Mesendoderm (in vitro differentiated cells): ENCODE measurements at regions not wholly inside any gene's neighbourhood (a gene's known extent, or its start where the extent isn't known, plus 50 kb on each side); places are given as distances from the start of the nearest gene placed in this dataset.

ENCODE experiments used
- DNase-seq: peaks from one replicate; pipeline ENCODE4 v3.0.0; 2013
- H2AK5ac ChIP-seq: 2 replicates; pipeline ENCODE4 v1.6.1; 2013; ENCODE audit warnings: low read length, inconsistent platforms
- H2BK120ac ChIP-seq: 2 replicates; pipeline ENCODE4 v1.6.1; 2013; ENCODE audit warnings: low read depth, mild to moderate bottlenecking, low read length, moderate library complexity, mixed read lengths
- H2BK15ac ChIP-seq: replicated peaks from 2 replicates; pipeline ENCODE4 v1.6.1; 2013; ENCODE audit warnings: low read depth, mild to moderate bottlenecking, moderate library complexity
- H2BK5ac ChIP-seq: 2 replicates; pipeline ENCODE4 v1.6.1; 2013; ENCODE audit warnings: low read length, inconsistent platforms
- H3K18ac ChIP-seq: 2 replicates; pipeline ENCODE4 v1.6.1; 2013; ENCODE audit warnings: mild to moderate bottlenecking, low read length, mixed read lengths
- H3K23ac ChIP-seq: one replicate; pipeline ENCODE4 v1.6.1; 2013; ENCODE audit warnings: low read length
- H3K27ac ChIP-seq: 2 replicates; pipeline ENCODE4 v1.5.1; 2013; ENCODE audit warnings: low read depth, mild to moderate bottlenecking, inconsistent platforms, low read length, moderate library complexity
- H3K27me3 ChIP-seq: 2 replicates; pipeline ENCODE4 v1.6.1; 2013; ENCODE audit warnings: low read length, control low read depth, mild to moderate bottlenecking, inconsistent platforms; ENCODE audit not compliant: insufficient read depth, poor library complexity
- H3K36me3 ChIP-seq: 2 replicates; pipeline ENCODE4 v1.6.1; 2013; ENCODE audit warnings: low read length, inconsistent platforms; ENCODE audit not compliant: control insufficient read depth, insufficient read depth
- H3K4ac ChIP-seq: one replicate; pipeline ENCODE4 v1.6.1; 2013; ENCODE audit warnings: low read depth, mild to moderate bottlenecking, low read length, moderate library complexity
- H3K4me1 ChIP-seq: 2 replicates; pipeline ENCODE4 v1.6.1; 2013; ENCODE audit warnings: low read depth, low read length, inconsistent platforms; ENCODE audit not compliant: control insufficient read depth
- H3K4me2 ChIP-seq: 2 replicates; pipeline ENCODE4 v1.6.1; 2013; ENCODE audit warnings: low read length
- H3K4me3 ChIP-seq: 2 replicates; pipeline ENCODE4 v1.5.1; 2013; ENCODE audit warnings: mild to moderate bottlenecking, low read length
- H3K56ac ChIP-seq: one replicate; pipeline ENCODE4 v1.6.1; 2013; ENCODE audit warnings: low read length
- H3K79me1 ChIP-seq: 2 replicates; pipeline ENCODE4 v1.6.1; 2013; ENCODE audit warnings: low read length, inconsistent platforms
- H3K79me2 ChIP-seq: 2 replicates; pipeline ENCODE4 v1.6.1; 2013; ENCODE audit warnings: mild to moderate bottlenecking, low read length; ENCODE audit not compliant: control insufficient read depth, insufficient read depth
- H3K9ac ChIP-seq: 2 replicates; pipeline ENCODE4 v1.6.1; 2013; ENCODE audit warnings: low read length, inconsistent platforms
- H4K5ac ChIP-seq: one replicate; pipeline ENCODE4 v1.6.1; 2013; ENCODE audit warnings: low read length
- H4K8ac ChIP-seq: one replicate; pipeline ENCODE4 v1.6.1; 2013; ENCODE audit warnings: low read depth, mild to moderate bottlenecking, control low read depth, low read length, moderate library complexity
- WGBS: extraction: QIAGEN DNeasy Blood & Tissue Kit; methylation state at CpG from one replicate; pipeline ENCODE4 v1.1.7; 2013; ENCODE audit warnings: low lambda C conversion rate, missing lambda C conversion rate; ENCODE audit not compliant: insufficient coverage; ENCODE audit errors: extremely low coverage; 5-methylcytosine and 5-hydroxymethylcytosine counted together

- no peak overlapping the region for H3K9ac ChIP-seq
- no peaks in the 10 kb centered on the region for H3K79me1 ChIP-seq
- no peaks in the 10 kb centered on the region for H3K4me1 ChIP-seq
- no peak overlapping the region for H2AK5ac ChIP-seq
- no peaks in the 10 kb centered on the region for H3K27me3 ChIP-seq
- H3K4ac ChIP-seq: no peak overlapping the region
- H3K27ac ChIP-seq: no peak overlapping the region
- H2BK5ac ChIP-seq: no peak overlapping the region
- H2BK15ac ChIP-seq: no peak overlapping the region
- no peak overlapping the region for H2BK120ac ChIP-seq
- no peaks in the 10 kb centered on the region for H3K79me2 ChIP-seq
- DNase-seq: no peak
- no peaks in the 10 kb centered on the region for H3K36me3 ChIP-seq
- H3K4me3 ChIP-seq: no peak overlapping the region
- no peak overlapping the region for H3K23ac ChIP-seq
- H3K56ac ChIP-seq: no peak overlapping the region
- no peak overlapping the region for H4K8ac ChIP-seq
- H3K18ac ChIP-seq: no peak overlapping the region
- no peak overlapping the region for H4K5ac ChIP-seq
- no CpG with 5 or more reads among the region's 2 CpGs for WGBS
- H3K4me2 ChIP-seq: no peak overlapping the region
Observed at GRCh38 chr5:109575506-109575905, 114.2 kb upstream of the MAN2A1 start.

DNA sequence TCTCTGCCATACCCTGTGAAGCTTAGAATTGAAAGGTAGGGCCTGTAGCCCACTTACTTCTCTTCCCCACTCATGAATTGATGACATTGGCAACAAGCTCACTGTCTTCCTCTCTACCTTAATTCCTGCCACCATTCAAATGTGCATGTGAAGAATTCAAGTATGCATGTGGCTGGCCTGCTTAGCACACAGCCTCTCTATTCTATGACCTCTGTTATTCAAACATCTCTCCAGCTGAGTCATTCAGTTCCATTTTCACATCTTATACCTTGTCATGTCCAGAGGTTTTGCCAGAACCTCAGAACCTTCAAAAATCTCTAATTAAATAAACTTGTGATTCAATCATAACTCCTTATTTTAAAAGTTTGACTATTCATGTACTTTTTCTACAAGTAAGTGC, 114.7 kb upstream of the MAN2A1 start:
- Histone ChIP-seq H2AK5ac (no peak overlapping the region), H3K36me3 (no peaks in the 10 kb centered on the region), H3K18ac (no peak overlapping the region), H3K4me2 (no peak overlapping the region), H3K4ac (no peak overlapping the region), H3K4me1 (no peaks in the 10 kb centered on the region), H4K8ac (no peak overlapping the region), H3K23ac (no peak overlapping the region), H3K4me3 (no peak overlapping the region), H3K27ac (no peak overlapping the region), H3K79me1 (no peaks in the 10 kb centered on the region), H4K5ac (no peak overlapping the region), H3K56ac (no peak overlapping the region), H3K79me2 (no peaks in the 10 kb centered on the region), H2BK120ac (no peak overlapping the region), H2BK15ac (no peak overlapping the region), H3K9ac (no peak overlapping the region), H2BK5ac (no peak overlapping the region), H3K27me3 (no peaks in the 10 kb centered on the region)
- DNase-seq: no peak

GRCh38 chr5:109573766-109574165, 116.0 kb upstream of the MAN2A1 start:
- Histone ChIP-seq H2AK5ac (no peak overlapping the region), H3K23ac (no peak overlapping the region), H2BK15ac (no peak overlapping the region), H3K36me3 (no peaks in the 10 kb centered on the region), H3K18ac (no peak overlapping the region), H4K5ac (no peak overlapping the region), H2BK120ac (no peak overlapping the region), H3K79me2 (no peaks in the 10 kb centered on the region), H3K4me2 (no peak overlapping the region), H3K27me3 (no peaks in the 10 kb centered on the region), H3K27ac (no peak overlapping the region), H2BK5ac (no peak overlapping the region), H3K4ac (no peak overlapping the region), H3K9ac (no peak overlapping the region), H3K79me1 (no peaks in the 10 kb centered on the region), H4K8ac (no peak overlapping the region), H3K56ac (no peak overlapping the region), H3K4me3 (no peak overlapping the region), H3K4me1 (no peaks in the 10 kb centered on the region)
- WGBS: no CpG with 5 or more reads among the region's 3 CpGs
- no peak for DNase-seq

- no peak for DNase-seq
- Histone ChIP-seq H3K18ac (no peak overlapping the region), H3K27ac (no peak overlapping the region), H3K23ac (no peak overlapping the region), H3K9ac (no peak overlapping the region), H2BK15ac (no peak overlapping the region), H3K4me2 (no peak overlapping the region), H2BK5ac (no peak overlapping the region), H3K36me3 (no peaks in the 10 kb centered on the region), H2AK5ac (no peak overlapping the region), H4K8ac (no peak overlapping the region), H3K56ac (no peak overlapping the region), H3K4me3 (no peak overlapping the region), H4K5ac (no peak overlapping the region), H3K27me3 (no peaks in the 10 kb centered on the region), H3K4ac (no peak overlapping the region), H3K79me1 (no peaks in the 10 kb centered on the region), H2BK120ac (no peak overlapping the region), H3K4me1 (no peaks in the 10 kb centered on the region), H3K79me2 (no peaks in the 10 kb centered on the region)
- WGBS: no CpG with 5 or more reads among the region's 4 CpGs
Observed at GRCh38 chr5:109573256-109573655, 116.5 kb upstream of the MAN2A1 start.

- no CpG with 5 or more reads among the region's 1 CpG for WGBS
- Histone ChIP-seq H2BK120ac (no peak overlapping the region), H3K27me3 (no peaks in the 10 kb centered on the region), H3K79me2 (no peaks in the 10 kb centered on the region), H3K4me2 (no peak overlapping the region), H4K8ac (no peak overlapping the region), H3K27ac (no peak overlapping the region), H3K36me3 (no peaks in the 10 kb centered on the region), H3K4ac (no peak overlapping the region), H2BK15ac (no peak overlapping the region), H4K5ac (no peak overlapping the region), H3K4me1 (no peaks in the 10 kb centered on the region), H3K79me1 (no peaks in the 10 kb centered on the region), H3K9ac (no peak overlapping the region), H3K4me3 (no peak overlapping the region), H3K56ac (no peak overlapping the region), H3K18ac (no peak overlapping the region), H2BK5ac (no peak overlapping the region), H3K23ac (no peak overlapping the region), H2AK5ac (no peak overlapping the region)
- DNase-seq: no peak
Observed at GRCh38 chr5:109571785-109572184, 117.9 kb upstream of the MAN2A1 start.

DNA sequence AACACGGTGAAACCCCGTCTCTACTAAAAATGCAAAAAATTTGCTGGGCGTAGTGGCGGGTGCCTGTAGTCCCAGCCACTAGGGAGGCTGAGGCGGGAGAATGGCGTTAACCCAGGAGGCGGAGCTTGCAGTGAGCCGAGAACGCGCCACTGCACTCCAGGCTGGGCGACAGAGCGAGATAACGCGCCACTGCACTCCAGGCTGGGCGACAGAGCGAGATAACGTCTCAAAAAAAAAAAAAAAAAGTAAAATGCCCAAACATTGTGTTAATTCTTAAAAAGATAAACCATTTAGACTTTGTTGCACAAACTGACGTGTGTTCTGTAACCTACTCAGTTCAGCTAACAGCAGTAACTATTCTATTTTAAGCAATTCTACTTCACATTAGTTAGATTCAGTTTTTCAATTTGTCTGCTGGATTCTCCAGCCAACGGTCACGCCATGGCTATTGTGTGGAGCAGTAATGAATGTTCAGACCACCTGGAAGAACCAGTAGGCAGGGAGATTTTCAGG, 119.3 kb upstream of the MAN2A1 start:
- Histone ChIP-seq H4K5ac (no peak overlapping the region), H3K79me2 (no peaks in the 10 kb centered on the region), H3K27ac (no peak overlapping the region), H3K27me3 (no peaks in the 10 kb centered on the region), H2AK5ac (no peak overlapping the region), H4K8ac (no peak overlapping the region), H3K79me1 (no peaks in the 10 kb centered on the region), H2BK15ac (no peak overlapping the region), H3K23ac (no peak overlapping the region), H3K4me1 (no peaks in the 10 kb centered on the region), H3K9ac (no peak overlapping the region), H3K4me2 (no peak overlapping the region), H2BK5ac (no peak overlapping the region), H3K56ac (no peak overlapping the region), H2BK120ac (no peak overlapping the region), H3K36me3 (no peaks in the 10 kb centered on the region), H3K18ac (no peak overlapping the region), H3K4me3 (no peak overlapping the region), H3K4ac (no peak overlapping the region)
- no peak for DNase-seq
- no CpG with 5 or more reads among the region's 20 CpGs for WGBS
